Astrocyte (in vitro differentiated cells and primary cell): ENCODE measurements at regions not wholly inside any gene's neighbourhood (a gene's known extent, or its start where the extent isn't known, plus 50 kb on each side); places are given as distances from the start of the nearest gene placed in this dataset.

Experiments used
- DNase-seq: peaks from one replicate; pipeline ENCODE4 v3.0.0-alpha.2; 2010; ENCODE audit warnings: low read depth
- FAIRE-seq: peaks from 2 replicates; lab custom pipeline; 2011; peaks lifted over from hg19 to GRCh38; lab: Jason Lieb, UNC
- H2AFZ ChIP-seq: 2 replicates; pipeline ENCODE4 v1.6.0; 2012; ENCODE audit warnings: low read depth, low read length, inconsistent platforms
- H3K27ac ChIP-seq: 2 replicates; pipeline ENCODE4 v1.5.1; 2011; ENCODE audit warnings: low read depth, low read length, inconsistent platforms
- H3K27me3 ChIP-seq: 2 replicates; pipeline ENCODE4 v1.6.0; 2011; ENCODE audit warnings: low read length, inconsistent platforms; ENCODE audit not compliant: insufficient read depth
- H3K36me3 ChIP-seq: 2 replicates; pipeline ENCODE4 v1.5.1; 2011; ENCODE audit warnings: low read length, inconsistent platforms; ENCODE audit not compliant: insufficient read depth
- H3K4me1 ChIP-seq: 2 replicates; pipeline ENCODE4 v1.5.1; 2011; ENCODE audit warnings: low read length, inconsistent platforms; ENCODE audit not compliant: insufficient read depth
- H3K4me2 ChIP-seq: 2 replicates; pipeline ENCODE4 v1.6.0; 2012; ENCODE audit warnings: low read length, inconsistent platforms
- H3K4me3 ChIP-seq: 2 replicates; pipeline ENCODE4 v1.5.1; 2011; ENCODE audit warnings: low read depth, mild to moderate bottlenecking, low read length, inconsistent platforms; ENCODE audit not compliant: insufficient read depth
- H3K79me2 ChIP-seq: 2 replicates; pipeline ENCODE4 v1.6.0; 2012; ENCODE audit warnings: mild to moderate bottlenecking, low read length, inconsistent platforms; ENCODE audit not compliant: insufficient read depth
- H3K9ac ChIP-seq: 2 replicates; pipeline ENCODE4 v1.6.0; 2012; ENCODE audit warnings: mild to moderate bottlenecking, low read length, inconsistent platforms
- H3K9me3 ChIP-seq: 2 replicates; pipeline ENCODE4 v1.5.1; 2012; ENCODE audit warnings: low read depth, mild to moderate bottlenecking, low read length, inconsistent platforms; ENCODE audit not compliant: insufficient read depth
- H4K20me1 ChIP-seq: 2 replicates; pipeline ENCODE4 v1.6.0; 2012; ENCODE audit warnings: low read length, inconsistent platforms; ENCODE audit not compliant: insufficient read depth
- H3K27ac Mint-ChIP-seq: one replicate; pipeline ENCODE4 v1.8.0; 2021; ENCODE audit warnings: mild to moderate bottlenecking, mixed read lengths; ENCODE audit not compliant: unreplicated experiment
- H3K27me3 Mint-ChIP-seq: one replicate; pipeline ENCODE4 v1.8.0; 2021; ENCODE audit warnings: low read depth, mixed read lengths; ENCODE audit not compliant: unreplicated experiment
- H3K36me3 Mint-ChIP-seq: one replicate; pipeline ENCODE4 v1.8.0; 2021; ENCODE audit warnings: low read depth, mixed read lengths; ENCODE audit not compliant: unreplicated experiment
- H3K4me1 Mint-ChIP-seq: one replicate; pipeline ENCODE4 v1.8.0; 2021; ENCODE audit warnings: low read depth, mixed read lengths; ENCODE audit not compliant: unreplicated experiment
- H3K4me3 Mint-ChIP-seq: one replicate; pipeline ENCODE4 v1.8.0; 2021; ENCODE audit warnings: mild to moderate bottlenecking, moderate library complexity, mixed read lengths; ENCODE audit not compliant: unreplicated experiment
- H3K9me3 Mint-ChIP-seq: one replicate; pipeline ENCODE4 v1.8.0; 2021; ENCODE audit warnings: mild to moderate bottlenecking, mixed read lengths; ENCODE audit not compliant: unreplicated experiment
- CTCF ChIP-seq: IDR thresholded peaks from 2 replicates; pipeline ENCODE4 v1.5.1; 2011; ENCODE audit warnings: low read depth, mild to moderate bottlenecking, inconsistent platforms, low read length, moderate library complexity; ENCODE audit not compliant: insufficient read depth
- EZH2 ChIP-seq: IDR thresholded peaks from 2 replicates; pipeline ENCODE4 v1.6.1; 2012; ENCODE audit warnings: mild to moderate bottlenecking, low read length, inconsistent platforms; ENCODE audit not compliant: insufficient read depth

GRCh38 chr17:74061758-74062157, 141.7 kb upstream of the RPL38 start:
- peaks cover 5% of the 10 kb centered on the region for H3K9me3 Mint-ChIP-seq
- FAIRE-seq = no peak

GRCh38 chr17:74062234-74062633, 141.2 kb upstream of the RPL38 start:
- H3K27me3 ChIP-seq = peaks cover 3% of the 10 kb centered on the region
- H3K4me2 ChIP-seq = no peak overlapping the region
- TF ChIP-seq EZH2 = no peak
- peaks cover 53% of the 10 kb centered on the region for H3K27me3 Mint-ChIP-seq
- H4K20me1 ChIP-seq = no peaks in the 10 kb centered on the region
- H3K79me2 ChIP-seq = no peaks in the 10 kb centered on the region
- H3K9me3 ChIP-seq = no peaks in the 10 kb centered on the region
- no peak overlapping the region for H3K4me3 Mint-ChIP-seq
- no peak overlapping the region for H3K4me3 ChIP-seq
- no peaks in the 10 kb centered on the region for H3K4me1 ChIP-seq
- no peak overlapping the region for H3K27ac Mint-ChIP-seq
- H2AFZ ChIP-seq = no peak overlapping the region
- no peaks in the 10 kb centered on the region for H3K4me1 Mint-ChIP-seq
- H3K9ac ChIP-seq = no peak overlapping the region
- H3K36me3 ChIP-seq = no peaks in the 10 kb centered on the region
- H3K36me3 Mint-ChIP-seq = no peaks in the 10 kb centered on the region
- DNase-seq = no peak
- peaks cover under 1% of the 10 kb centered on the region for H3K9me3 Mint-ChIP-seq
- FAIRE-seq = no peak
- no peak overlapping the region for H3K27ac ChIP-seq

More at GRCh38 chr17:74061758-74062157, 141.7 kb upstream of the RPL38 start:
- no peak overlapping the region for H3K4me3 Mint-ChIP-seq
- TF ChIP-seq EZH2 (no peak), CTCF (no peak)
- H4K20me1 ChIP-seq = no peaks in the 10 kb centered on the region
- no peak overlapping the region for H3K4me2 ChIP-seq
- H3K9ac ChIP-seq = no peak overlapping the region
- no peaks in the 10 kb centered on the region for H3K4me1 ChIP-seq
- DNase-seq = no peak
- H3K27ac Mint-ChIP-seq = no peak overlapping the region
- no peaks in the 10 kb centered on the region for H3K79me2 ChIP-seq
- H3K27me3 ChIP-seq = peaks cover 3% of the 10 kb centered on the region
- no peaks in the 10 kb centered on the region for H3K4me1 Mint-ChIP-seq
- no peak overlapping the region for H3K27ac ChIP-seq
- H3K27me3 Mint-ChIP-seq = peaks cover 55% of the 10 kb centered on the region
- no peaks in the 10 kb centered on the region for H3K36me3 Mint-ChIP-seq
- no peaks in the 10 kb centered on the region for H3K9me3 ChIP-seq
- H3K36me3 ChIP-seq = no peaks in the 10 kb centered on the region
- H3K4me3 ChIP-seq = no peak overlapping the region
- no peak overlapping the region for H2AFZ ChIP-seq

GRCh38 chr17:74063439-74063838, 140.0 kb upstream of the RPL38 start:
- no peaks in the 10 kb centered on the region for H3K36me3 ChIP-seq
- no peak for FAIRE-seq
- no peaks in the 10 kb centered on the region for H3K9me3 Mint-ChIP-seq
- DNase-seq = no peak
- H3K27ac ChIP-seq = no peak overlapping the region
- H3K27me3 Mint-ChIP-seq = peaks cover 48% of the 10 kb centered on the region
- TF ChIP-seq EZH2 (no peak), CTCF (no peak)
- H3K4me3 Mint-ChIP-seq = no peak overlapping the region
- H3K36me3 Mint-ChIP-seq = no peaks in the 10 kb centered on the region
- peaks cover 3% of the 10 kb centered on the region for H3K27me3 ChIP-seq
- no peaks in the 10 kb centered on the region for H3K4me1 ChIP-seq
- no peak overlapping the region for H3K4me2 ChIP-seq
- H3K9me3 ChIP-seq = no peaks in the 10 kb centered on the region
- H4K20me1 ChIP-seq = no peaks in the 10 kb centered on the region
- no peaks in the 10 kb centered on the region for H3K4me1 Mint-ChIP-seq
- H3K9ac ChIP-seq = no peak overlapping the region
- no peaks in the 10 kb centered on the region for H3K79me2 ChIP-seq
- no peak overlapping the region for H2AFZ ChIP-seq
- no peak overlapping the region for H3K27ac Mint-ChIP-seq
- H3K4me3 ChIP-seq = no peak overlapping the region
